Panc1 (cell line): ENCODE measurements at regions not wholly inside any gene's neighbourhood (a gene's known extent, or its start where the extent isn't known, plus 50 kb on each side); places are given as distances from the start of the nearest gene placed in this dataset.

Experiments
- ATAC-seq: fragments of 200-7000 bp; cut with Tn5 transposase; 2 replicates; pipeline ENCODE4 v1.9.1; 2020; ENCODE audit warnings: mild to moderate bottlenecking, moderate library complexity
- BruUV-seq: library from RNA; stranded (reverse); fragments of 400-500 nt; replicated peaks from 2 replicates; lab custom pipeline; 2021; lab: Mats Ljungman, UMichigan
- CTCF ChIA-PET: fragments of 300-600 bp; sonication (Branson Sonifier 250); formaldehyde crosslinking; loops from one replicate; lab custom pipeline; 2022; ENCODE audit warnings: antibody characterized with exemption; lab: Charles Lee
- POLR2A ChIA-PET: fragments of 300-600 bp; sonication (Branson Sonifier 250); formaldehyde crosslinking; loops from one replicate; lab custom pipeline; 2022; ENCODE audit warnings: antibody characterized with exemption; lab: Charles Lee
- DNase-seq: peaks from one replicate; pipeline ENCODE4 v3.0.0-alpha.2; 2010; ENCODE audit warnings: low read depth, low spot score
- H3K27ac ChIP-seq: 2 replicates; pipeline ENCODE4 v1.5.1; 2011; ENCODE audit warnings: mild to moderate bottlenecking, low read length, inconsistent platforms
- H3K27me3 ChIP-seq: fragments of 200-500 bp; sonication (Bioruptor generic); 2 replicates; pipeline ENCODE4 v1.6.0; 2014; ENCODE audit warnings: low read length, inconsistent platforms; ENCODE audit not compliant: control insufficient read depth, insufficient read depth
- H3K36me3 ChIP-seq: fragments of 200-500 bp; sonication (Bioruptor generic); 2 replicates; pipeline ENCODE4 v1.5.1; 2014; ENCODE audit warnings: inconsistent platforms, mild to moderate bottlenecking, low read length, moderate library complexity; ENCODE audit not compliant: control insufficient read depth, insufficient read depth
- H3K4me1 ChIP-seq: 2 replicates; pipeline ENCODE4 v1.5.1; 2011; ENCODE audit warnings: inconsistent platforms, mild to moderate bottlenecking, low read length, moderate library complexity; ENCODE audit not compliant: control insufficient read depth, insufficient read depth
- H3K4me3 ChIP-seq, 2 experiments: 2 replicates each; pipeline ENCODE4 v1.5.1; 2011 to 2012; ENCODE audit warnings: low read depth in 2 of 2, low read length in 2 of 2, mild to moderate bottlenecking in 2 of 2, inconsistent platforms in 1 of 2, moderate library complexity in 1 of 2
- H3K9me3 ChIP-seq: fragments of 200-500 bp; sonication (Bioruptor generic); 2 replicates; pipeline ENCODE4 v1.5.1; 2014; ENCODE audit warnings: low read depth, mild to moderate bottlenecking, inconsistent platforms, low read length, moderate library complexity; ENCODE audit not compliant: control insufficient read depth, insufficient read depth
- CTCF ChIP-seq: fragments of 450-650 bp; IDR thresholded peaks from 2 replicates; pipeline ENCODE4 v1.5.1; 2017; ENCODE audit warnings: mild to moderate bottlenecking
- POLR2AphosphoS5 ChIP-seq: IDR thresholded peaks from 2 replicates; pipeline ENCODE4 v1.6.1; 2012; ENCODE audit warnings: mild to moderate bottlenecking, low read depth, low read length, moderate library complexity
- REST ChIP-seq, 2 experiments: IDR thresholded peaks; 2 replicates each; pipeline ENCODE4 v1.6.1; 2011 to 2012; ENCODE audit warnings: low read depth in 2 of 2, control low read depth in 1 of 2, low read length in 1 of 2, mild to moderate bottlenecking in 1 of 2, moderate library complexity in 1 of 2; ENCODE audit not compliant: insufficient read depth in 1 of 2
- SIN3A ChIP-seq: IDR thresholded peaks from 2 replicates; pipeline ENCODE4 v1.6.1; 2012; ENCODE audit warnings: low read depth, mild to moderate bottlenecking, low read length, moderate library complexity, borderline replicate concordance; ENCODE audit not compliant: insufficient read depth
- TCF7L2 ChIP-seq: IDR thresholded peaks from 2 replicates; pipeline ENCODE4 v1.6.1; 2011; ENCODE audit warnings: mild to moderate bottlenecking, low read depth, low read length, inconsistent platforms
- in situ Hi-C: cut with HindIII; loops from 2 replicates; pipeline ENCODE4 v1.10.0; 2016; ENCODE audit warnings: low sequenced_read_pairs, low pct_unique_long_range_greater_than_20kb
- intact Hi-C: fragments of 100-400 bp; cut with micrococcal nuclease; formaldehyde crosslinking; loops from one replicate; pipeline ENCODE4 v1.10.0; 2022; ENCODE audit not compliant: unreplicated experiment

GRCh38 chr7:85521108-85521694 is 334.3 kb upstream of the SEMA3D start:
- no peak overlapping the region for H3K4me3 ChIP-seq
- no peak for DNase-seq
- H3K27me3 ChIP-seq, result no peaks in the 10 kb centered on the region
- intact Hi-C loops, result no loop called here
- H3K36me3 ChIP-seq, result no peaks in the 10 kb centered on the region; the same call in 1 of the 2 replicates
- in situ Hi-C loops, result no loop called here
- no peaks in the 10 kb centered on the region for H3K9me3 ChIP-seq
- no TSS peak for BruUV-seq
- POLR2A ChIA-PET, result no interaction called here
- ATAC-seq, result no peak
- no peak overlapping the region for H3K27ac ChIP-seq
- CTCF ChIA-PET, result no interaction called here
- TF ChIP-seq CTCF, result no peak
- no peak for TF ChIP-seq SIN3A
- TF ChIP-seq POLR2AphosphoS5, result no peak
- no peak for TF ChIP-seq TCF7L2
- no peak for TF ChIP-seq REST (IDR thresholded peaks at IDR 0.05; ENCODE audit: insufficient read depth in 1 of 2, low read depth in 2 of 2, low read length in 1 of 2)
- no peaks in the 10 kb centered on the region for H3K4me1 ChIP-seq

- ChIA-PET CTCF (no interaction called here), POLR2A (no interaction called here)
- intact Hi-C loops (no loop called here), in situ Hi-C loops (no loop called here)
- TF ChIP-seq TCF7L2, result no peak
- no peak for TF ChIP-seq CTCF
- TF ChIP-seq POLR2AphosphoS5, result no peak
- TF ChIP-seq SIN3A, result no peak
- no peak for TF ChIP-seq REST (IDR thresholded peaks at IDR 0.05; ENCODE audit: insufficient read depth in 1 of 2, low read depth in 2 of 2, low read length in 1 of 2)
- Histone ChIP-seq H3K27ac (no peak overlapping the region), H3K4me1 (no peaks in the 10 kb centered on the region), H3K4me3 (no peak overlapping the region), H3K27me3 (no peaks in the 10 kb centered on the region), H3K9me3 (no peaks in the 10 kb centered on the region), H3K36me3 (no peaks in the 10 kb centered on the region; the same call in 1 of the 2 replicates)
- no TSS peak for BruUV-seq
- DNase-seq (no peak), ATAC-seq (no peak)
Observed at GRCh38 chr7:85520175-85520574, 333.3 kb upstream of the SEMA3D start.
